Gastroesophageal sphincter (tissue), 3 donors: ENCODE measurements at regions not wholly inside any gene's neighbourhood (a gene's known extent, or its start where the extent isn't known, plus 50 kb on each side); places are given as distances from the start of the nearest gene placed in this dataset.

Experiments
- EP300 ChIP-seq: sonication (generic); formaldehyde crosslinking; IDR thresholded peaks from one replicate; pipeline ENCODE4 v1.6.1; 2017; ENCODE audit warnings: antibody characterized with exemption, mild to moderate bottlenecking
- POLR2A ChIP-seq, 2 donors: fragments of 450-650 bp; IDR thresholded peaks; one replicate each; pipeline ENCODE4 v1.6.1; 2017; ENCODE audit warnings: antibody characterized with exemption in 2 of 2, mild to moderate bottlenecking in 2 of 2, moderate library complexity in 1 of 2
- POLR2AphosphoS5 ChIP-seq: sonication (generic); formaldehyde crosslinking; IDR thresholded peaks from one replicate; pipeline ENCODE4 v1.6.1; 2017; ENCODE audit warnings: antibody characterized with exemption
- TF ChIP-seq, protein P1 (sequence below), 4 experiments: fragments of 200-600 bp in 2 of 4; fragments of 450-650 bp in 2 of 4; sonication (generic) in 1 of 4; IDR thresholded peaks; one replicate each; pipeline ENCODE4 v1.5.1; 2017 to 2019; ENCODE audit warnings: antibody characterized with exemption in 4 of 4, mild to moderate bottlenecking in 2 of 4, moderate library complexity in 2 of 4

DNA sequence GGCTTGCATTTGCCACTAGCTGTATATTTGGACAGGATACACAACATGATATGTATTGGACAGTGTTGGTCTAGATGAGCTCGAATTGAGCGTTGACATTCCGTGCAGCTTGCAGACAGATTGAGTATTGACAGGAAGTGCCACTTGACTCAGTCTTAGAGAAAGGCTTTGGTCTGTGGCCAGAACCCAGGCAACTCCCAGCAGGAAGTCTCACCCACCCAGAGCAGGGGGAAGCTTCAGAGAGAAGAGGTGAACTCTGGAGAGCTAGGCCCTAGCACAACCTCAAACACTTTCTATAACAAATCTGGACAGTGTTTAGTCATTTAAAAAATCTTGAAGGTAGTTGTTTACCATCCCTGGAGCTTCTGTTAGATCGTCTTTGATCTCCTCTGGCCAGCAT lies 280.5 kb downstream of the FBXW7 start:
- TF ChIP-seq, protein P1, sequence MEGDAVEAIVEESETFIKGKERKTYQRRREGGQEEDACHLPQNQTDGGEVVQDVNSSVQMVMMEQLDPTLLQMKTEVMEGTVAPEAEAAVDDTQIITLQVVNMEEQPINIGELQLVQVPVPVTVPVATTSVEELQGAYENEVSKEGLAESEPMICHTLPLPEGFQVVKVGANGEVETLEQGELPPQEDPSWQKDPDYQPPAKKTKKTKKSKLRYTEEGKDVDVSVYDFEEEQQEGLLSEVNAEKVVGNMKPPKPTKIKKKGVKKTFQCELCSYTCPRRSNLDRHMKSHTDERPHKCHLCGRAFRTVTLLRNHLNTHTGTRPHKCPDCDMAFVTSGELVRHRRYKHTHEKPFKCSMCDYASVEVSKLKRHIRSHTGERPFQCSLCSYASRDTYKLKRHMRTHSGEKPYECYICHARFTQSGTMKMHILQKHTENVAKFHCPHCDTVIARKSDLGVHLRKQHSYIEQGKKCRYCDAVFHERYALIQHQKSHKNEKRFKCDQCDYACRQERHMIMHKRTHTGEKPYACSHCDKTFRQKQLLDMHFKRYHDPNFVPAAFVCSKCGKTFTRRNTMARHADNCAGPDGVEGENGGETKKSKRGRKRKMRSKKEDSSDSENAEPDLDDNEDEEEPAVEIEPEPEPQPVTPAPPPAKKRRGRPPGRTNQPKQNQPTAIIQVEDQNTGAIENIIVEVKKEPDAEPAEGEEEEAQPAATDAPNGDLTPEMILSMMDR (IDR thresholded peaks at IDR 0.05): no peak
- TF ChIP-seq EP300 (no peak), POLR2AphosphoS5 (no peak), POLR2A (IDR thresholded peaks at IDR 0.05) (no peak)
